ENCODE measurements at regions not wholly inside any gene's neighbourhood (a gene's known extent, or its start where the extent isn't known, plus 50 kb on each side); places are given as distances from the start of the nearest gene placed in this dataset.

GRCh38 chr2:16832910-16833309, 167.3 kb upstream of the CYRIA start:
- no peak for DNase-seq (ENCODE audit: low read depth in 1 of 2, low spot score in 2 of 2)
- no peaks in the 10 kb centered on the region for H3K27me3 ChIP-seq (replicated peaks)
- no peaks in the 10 kb centered on the region for H3K9me3 ChIP-seq (replicated peaks)

GRCh38 chr2:16828828-16829160, 163.2 kb upstream of the CYRIA start:
- H3K27me3 ChIP-seq (replicated peaks): no peaks in the 10 kb centered on the region
- no peak overlapping the region for H3K27ac ChIP-seq
- no peaks in the 10 kb centered on the region for H3K9me3 ChIP-seq (replicated peaks)
- no peak for DNase-seq (ENCODE audit: low read depth in 1 of 2, low spot score in 2 of 2)
- H3K36me3 ChIP-seq: no peaks in the 10 kb centered on the region
- no peaks in the 10 kb centered on the region for H3K4me1 ChIP-seq (replicated peaks)
- H3K4me3 ChIP-seq: no peak overlapping the region

More at GRCh38 chr2:16832910-16833309, 167.3 kb upstream of the CYRIA start:
- no peak overlapping the region for H3K27ac ChIP-seq
- no peaks in the 10 kb centered on the region for H3K36me3 ChIP-seq
- H3K4me3 ChIP-seq: no peak overlapping the region
- H3K4me1 ChIP-seq (replicated peaks): no peaks in the 10 kb centered on the region

- Histone ChIP-seq H3K4me1 (replicated peaks) (no peaks in the 10 kb centered on the region), H3K4me3 (no peak overlapping the region), H3K9me3 (replicated peaks) (no peaks in the 10 kb centered on the region), H3K27ac (no peak overlapping the region), H3K27me3 (replicated peaks) (no peaks in the 10 kb centered on the region), H3K36me3 (no peaks in the 10 kb centered on the region)
- no peak for DNase-seq (ENCODE audit: low read depth in 1 of 2, low spot score in 2 of 2)
Observed at GRCh38 chr2:16828044-16828827, 162.6 kb upstream of the CYRIA start.

GRCh38 chr2:16824472-16824871, 158.8 kb upstream of the CYRIA start:
- Histone ChIP-seq H3K27ac (no peak overlapping the region), H3K27me3 (replicated peaks) (no peaks in the 10 kb centered on the region), H3K9me3 (replicated peaks) (no peaks in the 10 kb centered on the region), H3K4me3 (no peak overlapping the region), H3K4me1 (replicated peaks) (no peaks in the 10 kb centered on the region), H3K36me3 (no peaks in the 10 kb centered on the region)
- no peak for DNase-seq (ENCODE audit: low read depth in 1 of 2, low spot score in 2 of 2)

GRCh38 chr2:16821692-16822091, 156.1 kb upstream of the CYRIA start:
- DNase-seq (ENCODE audit: low read depth in 1 of 2, low spot score in 2 of 2): no peak
- no peak overlapping the region for H3K4me3 ChIP-seq

GRCh38 chr2:16818203-16818556, 152.5 kb upstream of the CYRIA start:
- no peaks in the 10 kb centered on the region for H3K36me3 ChIP-seq
- H3K4me3 ChIP-seq: no peak overlapping the region
- no peak for DNase-seq (ENCODE audit: low read depth in 1 of 2, low spot score in 2 of 2)
- no peaks in the 10 kb centered on the region for H3K27me3 ChIP-seq (replicated peaks)
- no peaks in the 10 kb centered on the region for H3K4me1 ChIP-seq (replicated peaks)
- no peaks in the 10 kb centered on the region for H3K9me3 ChIP-seq (replicated peaks)
- H3K27ac ChIP-seq: no peak overlapping the region

More at GRCh38 chr2:16821692-16822091, 156.1 kb upstream of the CYRIA start:
- Histone ChIP-seq H3K27ac (no peak overlapping the region), H3K9me3 (replicated peaks) (no peaks in the 10 kb centered on the region), H3K36me3 (no peaks in the 10 kb centered on the region), H3K4me1 (replicated peaks) (no peaks in the 10 kb centered on the region), H3K27me3 (replicated peaks) (no peaks in the 10 kb centered on the region)

- no peak for DNase-seq (ENCODE audit: low read depth in 1 of 2, low spot score in 2 of 2)
- Histone ChIP-seq H3K4me1 (replicated peaks) (no peaks in the 10 kb centered on the region), H3K27ac (no peak overlapping the region), H3K36me3 (no peaks in the 10 kb centered on the region), H3K4me3 (no peak overlapping the region), H3K27me3 (replicated peaks) (no peaks in the 10 kb centered on the region), H3K9me3 (replicated peaks) (no peaks in the 10 kb centered on the region)
Observed at GRCh38 chr2:16817305-16818202, 151.9 kb upstream of the CYRIA start.

- H3K4me3 ChIP-seq: no peak overlapping the region
- no peaks in the 10 kb centered on the region for H3K9me3 ChIP-seq (replicated peaks)
- no peaks in the 10 kb centered on the region for H3K36me3 ChIP-seq
- DNase-seq (ENCODE audit: low read depth in 1 of 2, low spot score in 2 of 2): no peak
- no peak overlapping the region for H3K27ac ChIP-seq
- no peaks in the 10 kb centered on the region for H3K4me1 ChIP-seq (replicated peaks)
- H3K27me3 ChIP-seq (replicated peaks): no peaks in the 10 kb centered on the region
Observed at GRCh38 chr2:16816522-16816921, 150.9 kb upstream of the CYRIA start.

- no peak for DNase-seq (ENCODE audit: low read depth in 1 of 2, low spot score in 2 of 2)
- H3K9me3 ChIP-seq (replicated peaks): no peaks in the 10 kb centered on the region
- H3K4me3 ChIP-seq: no peak overlapping the region
- H3K27me3 ChIP-seq (replicated peaks): no peaks in the 10 kb centered on the region
- no peaks in the 10 kb centered on the region for H3K36me3 ChIP-seq
- H3K4me1 ChIP-seq (replicated peaks): no peaks in the 10 kb centered on the region
- no peak overlapping the region for H3K27ac ChIP-seq
Observed at GRCh38 chr2:16816016-16816415, 150.4 kb upstream of the CYRIA start.

- H3K4me3 ChIP-seq: no peak overlapping the region
- no peak for DNase-seq (ENCODE audit: low read depth in 1 of 2, low spot score in 2 of 2)
- H3K9me3 ChIP-seq (replicated peaks): no peaks in the 10 kb centered on the region
Observed at GRCh38 chr2:16813593-16813992, 148.0 kb upstream of the CYRIA start.

GRCh38 chr2:16798472-16798871, 132.8 kb upstream of the CYRIA start:
- Histone ChIP-seq H3K36me3 (no peaks in the 10 kb centered on the region), H3K4me3 (no peak overlapping the region), H3K27ac (no peak overlapping the region), H3K9me3 (replicated peaks) (no peaks in the 10 kb centered on the region), H3K27me3 (replicated peaks) (no peaks in the 10 kb centered on the region), H3K4me1 (replicated peaks) (no peaks in the 10 kb centered on the region)
- DNase-seq (ENCODE audit: low read depth in 1 of 2, low spot score in 2 of 2): no peak

More at GRCh38 chr2:16813593-16813992, 148.0 kb upstream of the CYRIA start:
- no peaks in the 10 kb centered on the region for H3K27me3 ChIP-seq (replicated peaks)
- no peaks in the 10 kb centered on the region for H3K36me3 ChIP-seq
- no peaks in the 10 kb centered on the region for H3K4me1 ChIP-seq (replicated peaks)
- no peak overlapping the region for H3K27ac ChIP-seq

GRCh38 chr2:16791496-16791895, 125.9 kb upstream of the CYRIA start:
- no peak for DNase-seq (ENCODE audit: low read depth in 1 of 2, low spot score in 2 of 2)
- H3K27me3 ChIP-seq (replicated peaks): no peaks in the 10 kb centered on the region
- no peak overlapping the region for H3K4me3 ChIP-seq
- no peaks in the 10 kb centered on the region for H3K4me1 ChIP-seq (replicated peaks)
- H3K36me3 ChIP-seq: no peaks in the 10 kb centered on the region
- H3K9me3 ChIP-seq (replicated peaks): no peaks in the 10 kb centered on the region
- H3K27ac ChIP-seq: no peak overlapping the region

GRCh38 chr2:16785149-16785548, 119.5 kb upstream of the CYRIA start:
- Histone ChIP-seq H3K27ac (no peak overlapping the region), H3K4me3 (no peak overlapping the region), H3K36me3 (no peaks in the 10 kb centered on the region), H3K9me3 (replicated peaks) (no peaks in the 10 kb centered on the region), H3K4me1 (replicated peaks) (no peaks in the 10 kb centered on the region), H3K27me3 (replicated peaks) (no peaks in the 10 kb centered on the region)
- no peak for DNase-seq (ENCODE audit: low read depth in 1 of 2, low spot score in 2 of 2)

- H3K27me3 ChIP-seq (replicated peaks): no peaks in the 10 kb centered on the region
- H3K36me3 ChIP-seq: no peaks in the 10 kb centered on the region
- no peak overlapping the region for H3K27ac ChIP-seq
- H3K9me3 ChIP-seq (replicated peaks): no peaks in the 10 kb centered on the region
- DNase-seq (ENCODE audit: low read depth in 1 of 2, low spot score in 2 of 2): no peak
- H3K4me1 ChIP-seq (replicated peaks): no peaks in the 10 kb centered on the region
- no peak overlapping the region for H3K4me3 ChIP-seq
Observed at GRCh38 chr2:16784652-16785051, 119.0 kb upstream of the CYRIA start.
